B cell (primary cell): ENCODE measurements at regions not wholly inside any gene's neighbourhood (a gene's known extent, or its start where the extent isn't known, plus 50 kb on each side); places are given as distances from the start of the nearest gene placed in this dataset.

Experiments
- ATAC-seq: fragments of 200-7000 bp; cut with Tn5 transposase; one replicate; pipeline ENCODE4 v1.10.0; 2021; ENCODE audit warnings: low read depth, mild to moderate bottlenecking, moderate number of reproducible peaks, moderate library complexity
- CTCF ChIA-PET: fragments of 350-600 bp; sonication (Branson Sonifier 250); formaldehyde crosslinking; loops from one replicate; lab custom pipeline; 2021; ENCODE audit warnings: antibody characterized with exemption, inconsistent platforms; lab: Charles Lee
- POLR2A ChIA-PET: fragments of 350-600 bp; sonication (Branson Sonifier 250); formaldehyde crosslinking; loops from one replicate; lab custom pipeline; 2021; ENCODE audit warnings: antibody characterized with exemption; lab: Charles Lee
- DNase-seq: peaks from one replicate; pipeline ENCODE4 v3.0.0; 2013
- H2AFZ ChIP-seq: 2 replicates; pipeline ENCODE4 v1.6.1; 2012; ENCODE audit warnings: mild to moderate bottlenecking, low read depth, low read length; ENCODE audit not compliant: insufficient read depth, poor library complexity, severe bottlenecking
- H3K27ac ChIP-seq, 2 donors: 1 replicate in 1 of 2; 2 replicates in 1 of 2; pipeline ENCODE4 v1.5.1; 2012 to 2013; ENCODE audit warnings: low read length in 2 of 2, mild to moderate bottlenecking in 2 of 2, moderate library complexity in 1 of 2
- H3K27me3 ChIP-seq, 4 experiments: fragments of 200-600 bp in 1 of 4; sonication (generic) in 1 of 4; replicated peaks in 1 of 4; 1 replicate in 2 of 4; 2 replicates in 2 of 4; pipeline versions ENCODE4 v1.6.1 to v1.7.0; 2013 to 2016; ENCODE audit warnings: low read length in 3 of 4, mild to moderate bottlenecking in 2 of 4, mixed read lengths in 1 of 4, moderate library complexity in 1 of 4; ENCODE audit not compliant: insufficient read depth in 4 of 4, control insufficient read depth in 3 of 4; ENCODE audit errors: control extremely low read depth in 1 of 4
- H3K36me3 ChIP-seq, 2 experiments: replicated peaks in 1 of 2; 1 replicate in 1 of 2; 2 replicates in 1 of 2; pipeline versions ENCODE4 v1.6.1 to v1.7.1; 2013; ENCODE audit warnings: low read length in 1 of 2; ENCODE audit not compliant: insufficient read depth in 2 of 2, control insufficient read depth in 1 of 2; ENCODE audit errors: control extremely low read depth in 1 of 2, extremely low read depth in 1 of 2
- H3K4me1 ChIP-seq, 2 donors: fragments of 200-600 bp in 1 of 2; sonication (generic) in 1 of 2; 1 replicate in 1 of 2; 2 replicates in 1 of 2; pipeline versions ENCODE4 v1.5.1 to v1.6.1; 2013 to 2017; ENCODE audit warnings: low read length in 2 of 2; ENCODE audit not compliant: control insufficient read depth in 2 of 2, insufficient read depth in 2 of 2
- H3K4me2 ChIP-seq: replicated peaks from 2 replicates; pipeline ENCODE3; 2012; ENCODE audit warnings: mild to moderate bottlenecking, low read depth, low read length; ENCODE audit not compliant: poor library complexity, severe bottlenecking
- H3K4me3 ChIP-seq, 5 experiments: fragments of 200-600 bp in 1 of 5; sonication (generic) in 1 of 5; 1 replicate in 3 of 5; 2 replicates in 2 of 5; pipeline versions ENCODE4 v1.5.1 to v1.7.0; 2011 to 2016; ENCODE audit warnings: low read length in 4 of 5, mild to moderate bottlenecking in 4 of 5, low read depth in 2 of 5, control low read depth in 1 of 5, moderate library complexity in 1 of 5; ENCODE audit not compliant: insufficient read depth in 1 of 5; ENCODE audit errors: control extremely low read depth in 1 of 5, extremely low read depth in 1 of 5
- H3K79me2 ChIP-seq: fragments of 200-600 bp; sonication (generic); one replicate; pipeline ENCODE4 v1.6.0; 2016; ENCODE audit warnings: low read length; ENCODE audit not compliant: control insufficient read depth, insufficient read depth
- H3K9ac ChIP-seq: fragments of 200-600 bp; sonication (generic); 2 replicates; pipeline ENCODE4 v1.6.1; 2017; ENCODE audit warnings: mild to moderate bottlenecking, low read length, moderate library complexity
- H3K9me3 ChIP-seq, 3 donors: one replicate each; pipeline versions ENCODE4 v1.6.1 to v1.7.1; 2013; ENCODE audit warnings: low read length in 2 of 3; ENCODE audit not compliant: control insufficient read depth in 2 of 3, insufficient read depth in 1 of 3; ENCODE audit errors: control extremely low read depth in 1 of 3
- H4K20me1 ChIP-seq: 2 replicates; pipeline ENCODE4 v1.6.0; 2012; ENCODE audit warnings: mild to moderate bottlenecking, low read length; ENCODE audit not compliant: insufficient read depth, control insufficient read depth, poor library complexity, severe bottlenecking
- H3K27ac Mint-ChIP-seq: one replicate; pipeline ENCODE4 v1.8.0; 2021; ENCODE audit warnings: mixed read lengths
- H3K27me3 Mint-ChIP-seq: one replicate; pipeline ENCODE4 v1.8.0; 2021; ENCODE audit warnings: mixed read lengths
- H3K4me1 Mint-ChIP-seq: one replicate; pipeline ENCODE4 v1.8.0; 2021; ENCODE audit warnings: mixed read lengths
- H3K4me3 Mint-ChIP-seq: one replicate; pipeline ENCODE4 v1.8.0; 2021; ENCODE audit warnings: mixed read lengths
- H3K9me3 Mint-ChIP-seq: one replicate; pipeline ENCODE4 v1.8.0; 2022; ENCODE audit warnings: mixed read lengths; ENCODE audit not compliant: insufficient read depth
- CTCF ChIP-seq: fragments of 200-600 bp; IDR thresholded peaks from one replicate; pipeline ENCODE4 v1.8.0; 2022; ENCODE audit warnings: antibody characterized with exemption, mild to moderate bottlenecking
- EZH2 ChIP-seq: IDR thresholded peaks from 2 replicates; pipeline ENCODE4 v1.6.1; 2012; ENCODE audit warnings: borderline replicate concordance, low read depth, mild to moderate bottlenecking, moderate library complexity, low read length; ENCODE audit not compliant: insufficient read depth, poor library complexity, severe bottlenecking
- WGBS: methylation state at CpG from one replicate; pipeline ENCODE4 v1.1.5; 2013; ENCODE audit warnings: missing lambda C conversion rate; ENCODE audit not compliant: insufficient coverage; 5-methylcytosine and 5-hydroxymethylcytosine counted together
- intact Hi-C: fragments of 100-400 bp; cut with micrococcal nuclease; formaldehyde crosslinking; loops from one replicate; pipeline ENCODE4 v1.10.0; 2022

- Histone ChIP-seq H3K9me3 (peaks cover 0 to 1% (median 0%) of the 10 kb centered on the region in 3 donors), H3K4me2 (no peak overlapping the region), H2AFZ (no peak overlapping the region), H3K4me3 (no peak overlapping the region), H3K4me1 (no peaks in the 10 kb centered on the region), H3K36me3 (no peaks in the 10 kb centered on the region), H3K79me2 (no peaks in the 10 kb centered on the region), H4K20me1 (no peaks in the 10 kb centered on the region), H3K27ac (no peak overlapping the region), H3K9ac (no peak overlapping the region), H3K27me3 (no peaks in the 10 kb centered on the region)
- no CpG with 5 or more reads among the region's 2 CpGs for WGBS
- Mint-ChIP-seq H3K4me3 (no peak overlapping the region), H3K27me3 (no peaks in the 10 kb centered on the region), H3K4me1 (no peaks in the 10 kb centered on the region), H3K9me3 (no peaks in the 10 kb centered on the region), H3K27ac (no peak overlapping the region)
- ChIA-PET CTCF (no interaction called here), POLR2A (no interaction called here)
- no peak for TF ChIP-seq EZH2
- no peak for TF ChIP-seq CTCF
- no peak for ATAC-seq
- intact Hi-C loops = no loop called here
- no peak for DNase-seq
These were observed 119.6 kb upstream of the SGO1 start for GRCh38 chr3:20305647-20306046.

GRCh38 chr3:20302766-20303165, 116.8 kb upstream of the SGO1 start:
- ChIA-PET CTCF (no interaction called here), POLR2A (no interaction called here)
- no peaks in the 10 kb centered on the region for H3K9me3 Mint-ChIP-seq
- TF ChIP-seq CTCF = no peak
- no peak for TF ChIP-seq EZH2
- Histone ChIP-seq H3K27ac (no peak overlapping the region), H3K36me3 (no peaks in the 10 kb centered on the region), H3K4me1 (no peaks in the 10 kb centered on the region), H3K4me3 (no peak overlapping the region), H3K4me2 (no peak overlapping the region), H2AFZ (no peak overlapping the region), H3K27me3 (no peaks in the 10 kb centered on the region), H3K9ac (no peak overlapping the region), H3K9me3 (peaks cover 0 to 1% (median 0%) of the 10 kb centered on the region in 3 donors), H4K20me1 (no peaks in the 10 kb centered on the region), H3K79me2 (no peaks in the 10 kb centered on the region)
- no peak for ATAC-seq
- no peak overlapping the region for H3K4me3 Mint-ChIP-seq
- intact Hi-C loops = no loop called here
- WGBS = 44% methylated on average over 5 of the region's 7 CpGs
- no peaks in the 10 kb centered on the region for H3K27me3 Mint-ChIP-seq
- no peak for DNase-seq
- H3K4me1 Mint-ChIP-seq = no peaks in the 10 kb centered on the region
- no peak overlapping the region for H3K27ac Mint-ChIP-seq
